Esophagus (tissue), 2 donors: ENCODE measurements at regions not wholly inside any gene's neighbourhood (a gene's known extent, or its start where the extent isn't known, plus 50 kb on each side); places are given as distances from the start of the nearest gene placed in this dataset.

Experiments used
- H3K27ac ChIP-seq, 2 donors: one replicate each; pipeline ENCODE4 v1.5.1; 2013; ENCODE audit warnings: low read depth in 2 of 2, mild to moderate bottlenecking in 2 of 2, inconsistent platforms in 1 of 2, low read length in 1 of 2, moderate library complexity in 1 of 2
- H3K27me3 ChIP-seq, 2 donors: one replicate each; pipeline ENCODE4 v1.6.1; 2013; ENCODE audit warnings: low read length in 2 of 2, control low read depth in 1 of 2, mild to moderate bottlenecking in 1 of 2; ENCODE audit not compliant: insufficient read depth in 2 of 2, control insufficient read depth in 1 of 2
- H3K36me3 ChIP-seq, 2 donors: one replicate each; pipeline ENCODE4 v1.6.1; 2013; ENCODE audit warnings: low read length in 1 of 2; ENCODE audit not compliant: control insufficient read depth in 2 of 2, insufficient read depth in 2 of 2
- H3K4me1 ChIP-seq, 2 donors: one replicate each; pipeline ENCODE4 v1.6.1; 2013; ENCODE audit warnings: low read length in 1 of 2; ENCODE audit not compliant: control insufficient read depth in 2 of 2, insufficient read depth in 2 of 2
- H3K4me3 ChIP-seq, 2 donors: one replicate each; pipeline ENCODE4 v1.5.1; 2013; ENCODE audit warnings: low read length in 2 of 2, mild to moderate bottlenecking in 2 of 2, low read depth in 1 of 2, moderate library complexity in 1 of 2
- H3K9me3 ChIP-seq, 2 donors: one replicate each; pipeline ENCODE4 v1.6.1; 2013; ENCODE audit warnings: mild to moderate bottlenecking in 2 of 2, low read depth in 1 of 2, low read length in 1 of 2, moderate library complexity in 1 of 2; ENCODE audit not compliant: control insufficient read depth in 2 of 2, insufficient read depth in 1 of 2
- WGBS, 2 donors: extraction: QIAGEN DNeasy Blood & Tissue Kit; methylation state at CpG; one replicate each; pipeline ENCODE4 v1.1.7; 2013; 5-methylcytosine and 5-hydroxymethylcytosine counted together
- donor health status: healthy with polysubstance abuse.
- donor health status: Bipolar disorder and iron deficiency.

DNA sequence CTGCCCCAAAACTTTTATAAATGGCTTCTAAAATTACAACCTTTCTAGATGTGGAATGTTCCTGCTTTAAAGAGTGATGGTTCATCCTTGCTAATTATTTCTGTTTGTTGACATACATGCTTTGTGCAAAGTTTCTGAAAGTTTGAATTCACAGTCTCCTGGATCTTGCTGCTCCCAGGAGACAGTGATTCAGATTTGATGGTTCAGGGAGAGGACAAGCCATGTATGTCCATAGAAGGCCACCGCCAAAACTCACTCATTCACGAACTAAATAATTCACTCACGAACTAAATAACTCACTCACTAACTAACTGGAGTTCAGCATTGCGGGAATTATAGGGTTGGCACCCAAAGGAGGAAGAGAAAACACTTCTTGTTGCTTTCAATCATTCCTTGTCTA lies 416.5 kb upstream of the ZEB2 start:
- Histone ChIP-seq H3K27me3 (no peaks in the 10 kb centered on the region), H3K36me3 (no peaks in the 10 kb centered on the region), H3K4me3 (no peak overlapping the region), H3K9me3 (no peaks in the 10 kb centered on the region), H3K27ac (no peak overlapping the region), H3K4me1 (no peaks in the 10 kb centered on the region)
- WGBS, 2 donors, result 79 to 86% methylated on average over 4 of the region's 4 CpGs

GRCh38 chr2:144935736-144936135 lies 415.8 kb upstream of the ZEB2 start:
- H3K9me3 ChIP-seq, result no peaks in the 10 kb centered on the region
- 75 to 82% methylated on average over 2 of the region's 2 CpGs for WGBS, 2 donors
- no peaks in the 10 kb centered on the region for H3K27me3 ChIP-seq
- H3K27ac ChIP-seq, result no peak overlapping the region
- H3K4me1 ChIP-seq, result no peaks in the 10 kb centered on the region
- H3K4me3 ChIP-seq, result no peak overlapping the region
- H3K36me3 ChIP-seq, result no peaks in the 10 kb centered on the region

DNA sequence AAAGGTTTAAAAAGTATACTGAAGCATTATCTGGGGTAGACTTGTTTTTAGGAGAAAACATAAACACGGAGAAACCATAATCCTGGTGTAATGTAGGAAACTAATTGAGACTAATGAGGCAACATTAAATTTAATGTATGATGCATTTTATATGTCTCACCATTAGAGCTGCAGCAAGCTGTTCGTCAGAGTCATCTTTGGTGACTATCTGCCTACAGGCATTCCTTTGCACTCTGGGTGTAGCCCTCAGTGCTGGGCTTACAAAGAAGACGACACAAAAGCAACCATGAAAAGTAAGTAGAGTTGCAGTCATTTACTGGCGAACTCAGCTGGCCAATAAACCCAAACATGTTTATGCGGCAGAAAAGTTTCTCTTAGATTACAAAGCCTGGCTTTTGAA lies 415.3 kb upstream of the ZEB2 start:
- Histone ChIP-seq H3K4me3 (no peak overlapping the region), H3K36me3 (no peaks in the 10 kb centered on the region), H3K4me1 (no peaks in the 10 kb centered on the region), H3K9me3 (no peaks in the 10 kb centered on the region), H3K27ac (no peak overlapping the region), H3K27me3 (no peaks in the 10 kb centered on the region)
- 89 to 92% methylated on average over 5 of the region's 5 CpGs for WGBS, 2 donors

- Histone ChIP-seq H3K27me3 (no peaks in the 10 kb centered on the region), H3K4me3 (no peak overlapping the region), H3K27ac (no peak overlapping the region), H3K36me3 (no peaks in the 10 kb centered on the region), H3K4me1 (no peaks in the 10 kb centered on the region), H3K9me3 (no peaks in the 10 kb centered on the region)
Measured at GRCh38 chr2:144931960-144932359, 412.0 kb upstream of the ZEB2 start.

- H3K27ac ChIP-seq, result no peak overlapping the region
- no peaks in the 10 kb centered on the region for H3K9me3 ChIP-seq
- no peak overlapping the region for H3K4me3 ChIP-seq
- no peaks in the 10 kb centered on the region for H3K27me3 ChIP-seq
- no peaks in the 10 kb centered on the region for H3K36me3 ChIP-seq
- WGBS, 2 donors, result 98 to 100% methylated on average over 1 of the region's 1 CpG
- no peaks in the 10 kb centered on the region for H3K4me1 ChIP-seq
Measured at GRCh38 chr2:144931480-144931879, 411.6 kb upstream of the ZEB2 start.

DNA sequence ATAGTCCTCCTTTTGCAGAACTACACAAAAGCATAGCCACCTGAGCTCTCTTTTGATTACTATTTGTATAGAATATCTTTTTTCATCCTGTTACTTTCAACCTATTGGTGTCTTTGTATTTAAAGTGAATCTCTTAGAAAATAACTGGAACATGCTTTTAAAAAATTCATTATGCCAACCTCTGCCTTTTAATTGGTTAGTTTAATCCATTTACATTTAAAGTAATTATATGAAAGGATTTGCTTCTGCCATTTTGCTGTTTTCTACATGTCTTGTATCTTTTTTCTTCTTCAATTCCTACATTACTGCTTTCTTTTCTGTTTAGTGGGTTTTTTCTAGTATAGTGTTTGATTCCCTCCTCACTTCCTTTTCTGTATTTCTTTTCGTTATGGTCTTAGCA lies 407.5 kb upstream of the ZEB2 start:
- Histone ChIP-seq H3K9me3 (no peaks in the 10 kb centered on the region), H3K27me3 (no peaks in the 10 kb centered on the region), H3K27ac (no peak overlapping the region), H3K36me3 (no peaks in the 10 kb centered on the region), H3K4me1 (no peaks in the 10 kb centered on the region), H3K4me3 (no peak overlapping the region)
- WGBS, 2 donors, result 79 to 82% methylated on average over 1 of the region's 1 CpG

DNA sequence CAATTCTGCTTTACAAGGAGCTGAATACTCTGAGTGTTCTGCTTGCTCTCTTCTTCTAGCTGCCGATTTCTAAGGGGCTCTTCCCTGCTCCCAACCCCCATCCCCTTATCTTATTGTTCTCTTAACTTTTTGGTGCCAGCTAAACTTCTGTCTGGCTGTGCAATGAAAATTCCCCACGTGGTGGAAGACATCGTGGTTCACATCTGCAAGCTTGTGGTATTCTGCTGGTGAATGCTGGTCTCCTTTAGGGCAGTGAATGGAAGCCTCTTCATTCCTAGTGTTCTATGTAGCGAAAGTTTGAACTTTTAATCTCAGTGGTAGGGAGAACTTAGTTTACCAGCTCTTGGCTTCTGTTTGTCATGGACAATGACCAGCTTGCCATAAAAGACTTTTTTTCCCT lies 406.0 kb upstream of the ZEB2 start:
- Histone ChIP-seq H3K27me3 (no peaks in the 10 kb centered on the region), H3K9me3 (no peaks in the 10 kb centered on the region), H3K27ac (no peak overlapping the region), H3K36me3 (no peaks in the 10 kb centered on the region), H3K4me3 (no peak overlapping the region), H3K4me1 (no peaks in the 10 kb centered on the region)
- WGBS, 2 donors, result 76 to 80% methylated on average over 4 of the region's 4 CpGs

GRCh38 chr2:144924827-144925226 lies 404.9 kb upstream of the ZEB2 start:
- Histone ChIP-seq H3K27me3 (no peaks in the 10 kb centered on the region), H3K9me3 (no peaks in the 10 kb centered on the region), H3K4me1 (no peaks in the 10 kb centered on the region), H3K36me3 (no peaks in the 10 kb centered on the region), H3K4me3 (no peak overlapping the region), H3K27ac (no peak overlapping the region)

GRCh38 chr2:144922519-144922918 lies 402.6 kb upstream of the ZEB2 start:
- Histone ChIP-seq H3K4me1 (no peaks in the 10 kb centered on the region), H3K9me3 (no peaks in the 10 kb centered on the region), H3K27ac (no peak overlapping the region), H3K36me3 (no peaks in the 10 kb centered on the region), H3K27me3 (no peaks in the 10 kb centered on the region), H3K4me3 (no peak overlapping the region)
- WGBS, 2 donors, result 71 to 78% methylated on average over 2 of the region's 2 CpGs

- no peaks in the 10 kb centered on the region for H3K4me1 ChIP-seq
- no peak overlapping the region for H3K27ac ChIP-seq
- H3K27me3 ChIP-seq, result no peaks in the 10 kb centered on the region
- WGBS, 2 donors, result 90 to 93% methylated on average over 3 of the region's 3 CpGs
- H3K36me3 ChIP-seq, result no peaks in the 10 kb centered on the region
- no peaks in the 10 kb centered on the region for H3K9me3 ChIP-seq
- H3K4me3 ChIP-seq, result no peak overlapping the region
Measured at GRCh38 chr2:144920755-144921530, 401.0 kb upstream of the ZEB2 start.
